TTC549 (cell line): ENCODE measurements at regions not wholly inside any gene's neighbourhood (a gene's known extent, or its start where the extent isn't known, plus 50 kb on each side); places are given as distances from the start of the nearest gene placed in this dataset.

ENCODE experiments used
- FAIRE-seq: peaks from 2 replicates; lab custom pipeline; 2012; peaks lifted over from hg19 to GRCh38; lab: Jason Lieb, UNC

DNA sequence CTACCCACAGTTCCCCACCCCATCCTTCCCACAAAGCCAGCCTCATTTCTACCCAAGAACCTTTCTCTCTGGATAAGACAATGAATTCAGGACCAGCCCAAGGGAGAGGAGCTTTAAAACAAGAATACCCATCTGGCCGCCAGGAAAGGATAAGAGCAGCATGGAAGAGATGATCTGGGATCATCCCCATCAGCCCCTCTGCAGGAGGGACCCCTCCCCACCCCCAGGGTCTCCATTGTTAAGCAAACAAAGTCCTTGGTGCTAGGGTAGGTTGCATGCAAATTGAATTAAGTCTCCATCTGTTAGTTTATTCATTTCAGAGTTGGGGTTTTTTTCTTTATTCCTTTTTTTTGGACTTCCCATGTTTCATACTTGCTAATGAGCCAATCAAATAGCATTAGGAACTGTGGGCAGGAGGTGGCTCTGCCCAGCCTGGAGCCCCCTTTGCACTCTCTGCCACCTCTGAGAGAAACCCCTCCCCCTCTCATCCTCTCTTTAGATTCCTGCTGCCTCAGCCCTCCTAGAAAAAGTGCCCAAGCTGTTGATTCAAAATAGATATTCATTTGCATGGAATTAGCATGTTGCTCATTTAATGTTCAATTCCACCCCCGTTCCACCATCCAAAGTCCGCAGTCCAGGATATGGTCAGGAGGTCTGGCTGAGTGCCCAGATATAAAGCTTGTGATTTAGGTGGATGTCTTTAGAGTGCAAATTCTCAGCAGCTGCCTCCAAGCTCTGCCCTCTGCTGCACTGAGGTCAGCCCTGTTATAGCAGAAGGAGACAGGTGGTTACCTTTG is 138.5 kb upstream of the NCAM1 start:
- no peak for FAIRE-seq

DNA sequence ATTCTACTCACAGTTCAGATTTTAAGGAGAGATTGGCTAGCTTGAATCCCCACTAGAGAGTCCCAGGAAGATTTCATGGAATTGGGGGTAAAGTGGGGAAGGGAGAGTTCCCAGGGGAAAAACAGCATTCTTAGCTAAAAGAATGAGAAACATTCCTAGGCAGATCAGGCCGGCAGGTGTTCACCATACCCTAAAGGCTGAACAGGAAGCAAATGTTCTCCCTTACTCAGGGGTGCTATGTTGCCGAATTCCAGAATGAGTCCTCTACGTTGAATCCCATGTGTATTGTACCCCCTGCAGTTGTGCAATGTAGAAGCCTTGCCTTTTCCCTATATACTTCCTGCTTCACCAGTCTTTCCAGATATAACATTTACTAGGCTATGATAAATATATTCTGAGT is 135.2 kb upstream of the NCAM1 start:
- no peak for FAIRE-seq

DNA sequence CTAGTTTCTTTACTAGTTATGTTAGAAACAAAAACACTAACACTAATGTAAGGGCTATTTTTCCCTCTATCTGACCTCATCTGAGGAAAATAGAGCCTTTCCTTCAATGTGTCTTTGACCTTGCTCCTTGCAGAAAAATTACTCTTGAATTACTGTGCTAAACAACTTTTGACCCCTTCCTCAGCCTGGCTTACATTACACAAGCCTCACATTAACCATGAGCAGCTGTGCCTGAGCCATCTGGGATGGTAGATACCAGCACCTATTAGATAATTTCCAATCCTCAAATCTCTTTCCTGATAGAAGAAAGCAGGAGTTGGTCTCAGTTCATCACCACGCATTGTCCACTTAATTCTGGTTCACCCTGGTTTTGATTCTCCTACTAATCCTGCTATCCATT is 134.4 kb upstream of the NCAM1 start:
- FAIRE-seq, result no peak

DNA sequence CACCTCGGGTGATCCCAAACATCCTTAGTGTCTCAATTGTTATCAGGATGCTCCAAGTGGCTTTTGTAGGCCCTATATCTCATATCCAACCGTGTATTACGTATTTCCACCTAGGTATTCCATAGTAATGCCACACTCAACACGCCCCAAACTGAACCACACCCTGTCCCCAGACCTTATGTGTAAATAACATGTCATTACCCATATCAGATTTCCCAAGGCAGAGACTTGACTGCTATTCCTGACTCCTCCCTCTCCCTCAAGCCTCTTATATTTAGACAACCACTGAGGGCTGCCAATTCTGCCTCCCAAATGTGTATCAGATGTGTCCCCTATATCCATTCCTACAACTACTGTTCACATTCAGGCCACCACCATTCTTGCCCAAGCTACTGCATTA is 132.8 kb upstream of the NCAM1 start:
- no peak for FAIRE-seq

DNA sequence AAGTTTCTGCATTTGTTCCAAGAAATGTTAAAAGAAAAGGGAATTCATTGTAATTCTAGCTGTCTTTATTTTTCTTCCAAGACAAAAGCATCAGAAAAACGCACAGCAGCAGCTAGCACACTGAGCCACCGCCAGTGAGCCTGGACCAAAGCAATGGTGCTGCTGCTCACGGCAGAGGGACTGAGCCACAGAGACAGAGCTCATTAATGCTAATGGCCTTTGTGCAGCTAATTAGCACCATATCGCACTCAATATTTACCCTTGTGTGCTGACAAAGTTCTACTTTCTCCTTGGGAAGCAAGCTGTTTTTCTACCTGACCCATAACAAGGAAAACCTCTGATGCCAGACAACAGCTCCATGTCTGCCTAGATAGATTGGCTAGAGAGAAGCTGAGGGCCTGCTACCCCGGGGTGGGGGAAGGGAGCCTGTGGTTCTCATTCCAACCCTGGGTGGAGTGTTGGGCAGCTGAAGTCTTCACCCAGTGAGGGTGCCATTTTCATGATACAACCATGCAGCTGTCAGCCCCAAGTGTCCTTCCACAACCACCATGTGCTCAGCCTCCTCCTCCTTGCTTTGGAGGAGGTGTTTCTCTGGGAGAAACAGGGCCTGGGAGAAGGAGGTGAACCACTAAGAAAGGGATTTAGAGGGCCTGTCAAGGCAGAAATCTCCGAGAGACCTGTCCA is 131.1 kb upstream of the NCAM1 start:
- FAIRE-seq, result no peak

DNA sequence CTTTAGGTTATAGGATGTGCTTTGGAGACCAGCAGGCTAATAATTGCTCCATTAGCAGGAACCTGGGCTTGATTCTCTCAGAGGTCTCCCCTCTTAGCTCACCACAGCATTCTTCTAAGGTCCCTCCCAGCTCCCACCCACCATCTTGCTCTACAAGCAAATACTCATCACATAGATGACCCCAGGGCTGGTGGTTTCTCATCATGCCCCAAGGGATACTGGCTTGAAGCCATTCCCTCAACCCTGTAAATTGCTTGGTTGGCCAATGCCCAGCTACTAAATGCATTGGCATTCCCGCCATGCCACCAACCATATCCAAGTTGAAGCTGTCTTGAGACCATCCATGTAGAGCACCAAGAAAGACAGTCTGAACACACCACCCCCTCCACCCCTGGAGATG is 130.2 kb upstream of the NCAM1 start:
- FAIRE-seq, result no peak

DNA sequence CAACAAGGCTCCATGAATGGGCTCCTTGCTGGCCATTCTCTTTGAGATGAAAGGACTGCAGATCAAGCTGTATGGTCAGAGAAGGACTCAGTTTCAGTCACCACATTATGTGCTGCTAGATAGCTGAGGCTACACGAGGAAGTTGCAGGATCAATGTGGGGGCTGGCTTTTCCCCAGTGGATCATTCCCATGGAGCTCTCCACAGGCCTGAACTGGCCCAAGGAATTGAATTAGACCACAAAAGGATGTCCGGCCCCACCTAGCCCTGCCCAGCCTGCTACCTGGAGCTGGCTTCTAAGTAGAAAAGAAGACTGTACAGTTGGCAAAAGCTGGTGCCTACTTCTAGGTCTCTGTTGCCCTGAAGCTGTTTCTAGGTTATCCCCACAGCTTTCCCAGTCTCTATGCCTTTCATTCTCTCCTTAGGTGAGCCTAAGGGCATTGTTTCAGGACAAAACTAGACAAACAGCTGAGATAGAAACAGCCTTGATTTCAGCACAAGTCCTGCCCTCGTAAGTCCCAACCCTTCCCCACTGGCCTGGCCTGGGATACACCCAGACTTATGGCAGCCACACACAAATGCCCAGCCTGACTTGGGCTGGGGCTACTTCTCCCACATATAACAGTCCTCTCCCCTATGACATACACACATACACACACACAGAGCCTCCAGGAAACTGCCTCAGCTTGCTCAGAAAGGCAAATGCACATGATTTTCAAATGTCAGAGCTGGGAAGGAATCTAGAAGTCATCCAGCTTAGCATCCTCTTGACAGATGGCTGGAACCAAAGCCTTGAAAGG is 129.1 kb upstream of the NCAM1 start:
- no peak for FAIRE-seq

DNA sequence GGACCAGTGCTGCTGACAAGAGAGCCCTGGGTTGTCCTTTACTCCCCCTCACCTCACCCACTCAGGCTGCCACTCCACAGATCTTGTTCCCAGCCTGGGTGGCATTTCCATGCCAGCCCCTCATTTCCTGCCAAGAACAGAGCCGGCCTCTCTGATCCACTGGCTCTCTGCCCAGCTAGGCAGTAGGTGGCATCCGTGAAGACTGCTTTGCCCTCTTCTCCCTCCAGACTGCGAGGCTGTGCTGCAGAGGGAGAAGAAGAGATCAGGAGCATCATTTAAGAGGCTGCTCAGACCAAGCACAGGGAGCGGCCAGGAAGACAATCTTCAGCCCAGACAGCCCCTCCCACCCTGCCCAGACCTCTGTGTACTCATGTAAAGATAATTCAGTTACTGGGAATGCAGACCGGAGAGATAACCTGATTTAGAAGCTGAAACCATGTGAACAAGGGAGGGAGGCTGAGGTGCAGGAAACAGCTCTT is 126.9 kb upstream of the NCAM1 start:
- FAIRE-seq, result no peak

DNA sequence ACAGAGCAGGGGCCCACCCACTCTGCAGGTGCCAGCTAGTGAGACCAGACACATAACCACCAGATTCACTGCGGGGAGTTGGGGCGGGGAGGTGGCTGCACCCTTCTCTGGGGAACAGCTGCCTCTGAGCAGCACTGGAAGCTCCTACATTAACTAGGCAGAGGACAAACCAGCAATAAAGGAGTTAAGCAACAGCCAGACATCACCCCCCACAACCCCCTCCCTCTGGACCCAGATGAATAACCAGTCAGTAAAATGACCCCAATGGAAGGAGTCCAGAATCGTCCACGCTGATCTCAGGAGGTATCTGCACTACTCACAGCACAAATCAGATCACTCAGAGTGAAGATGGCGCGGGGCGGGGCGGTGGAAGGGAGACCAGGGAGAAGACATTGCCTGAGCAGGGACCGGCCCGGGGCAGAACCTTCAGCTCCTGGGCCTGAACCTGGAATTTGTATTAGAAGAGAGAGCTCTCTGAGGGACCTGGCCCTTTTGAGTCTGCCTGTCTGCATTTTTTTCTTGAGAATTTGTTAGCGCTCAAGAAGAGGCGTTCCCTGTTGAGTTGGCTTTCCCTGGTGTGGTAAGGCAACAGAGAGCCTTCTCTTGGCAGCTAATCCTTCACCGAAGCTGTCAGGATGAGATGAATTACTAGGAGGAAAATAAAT is 125.5 kb upstream of the NCAM1 start:
- FAIRE-seq, result no peak

DNA sequence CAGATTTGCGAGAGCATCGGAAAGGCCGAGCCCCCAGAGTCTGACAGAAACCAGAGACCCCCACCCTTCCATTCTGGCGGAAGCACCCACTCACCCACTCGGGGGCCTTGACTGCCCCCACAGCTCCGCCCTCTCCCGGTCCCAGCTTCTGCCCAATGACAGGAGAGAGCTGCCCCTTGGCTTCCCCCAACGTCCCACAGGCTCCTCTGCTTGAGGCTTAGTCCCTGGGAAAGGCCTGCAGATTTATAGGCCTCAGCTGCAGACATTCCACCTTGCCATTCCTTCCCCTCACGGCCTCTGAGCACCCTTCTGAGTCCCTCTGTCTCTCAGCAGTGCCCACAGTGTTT is 125.0 kb upstream of the NCAM1 start:
- no peak for FAIRE-seq

DNA sequence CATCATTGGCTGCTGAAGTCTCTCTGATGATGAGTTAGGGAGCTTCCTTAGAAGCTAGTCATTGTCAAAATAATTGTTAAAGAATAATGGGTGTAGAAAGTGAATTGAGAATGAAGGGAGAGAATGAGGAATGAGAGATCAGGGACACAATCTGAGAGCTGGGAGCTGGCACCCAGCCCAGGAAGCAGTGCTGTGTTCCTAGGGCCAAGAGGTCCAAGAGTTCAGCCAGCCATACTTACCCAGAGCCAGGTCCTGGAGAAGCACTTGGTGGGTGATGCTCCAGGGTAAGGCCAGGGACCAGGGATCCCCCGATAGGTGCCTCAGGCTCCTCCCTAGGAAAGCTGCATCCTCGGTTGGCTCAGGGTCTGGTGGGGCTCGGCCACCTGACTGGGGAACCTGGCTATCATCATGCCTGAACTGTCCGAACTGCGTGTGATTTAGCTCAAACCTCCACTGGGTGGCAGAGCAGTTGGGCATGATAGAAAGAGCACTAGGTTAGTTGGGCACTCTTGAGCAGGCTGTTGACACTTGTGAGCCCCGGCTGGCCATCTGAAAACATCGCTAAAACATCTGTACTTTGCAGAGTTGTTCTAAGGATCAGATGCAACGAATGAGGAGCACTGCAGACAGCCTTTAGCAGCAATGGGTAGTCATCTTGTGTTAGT is 123.9 kb upstream of the NCAM1 start:
- FAIRE-seq, result no peak

DNA sequence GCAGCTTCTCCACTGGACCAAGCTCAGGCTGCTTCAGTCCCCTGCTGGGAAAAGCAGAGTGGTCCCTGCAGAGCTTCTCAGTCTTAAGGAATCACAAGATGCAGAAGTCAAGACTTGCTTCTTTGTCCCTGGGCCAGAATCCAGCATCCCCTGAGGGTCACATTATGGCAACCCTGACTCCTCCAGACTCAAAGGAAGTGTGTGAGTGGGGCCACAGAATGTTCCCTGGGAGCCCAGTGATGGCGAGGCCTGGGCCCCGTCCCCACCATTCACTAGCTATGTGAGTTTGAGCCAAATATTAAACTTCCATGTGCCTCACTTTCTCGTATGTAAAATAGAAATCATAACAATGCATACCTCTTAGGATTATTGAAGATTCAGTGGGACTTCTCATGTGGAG is 122.2 kb upstream of the NCAM1 start:
- FAIRE-seq, result no peak

DNA sequence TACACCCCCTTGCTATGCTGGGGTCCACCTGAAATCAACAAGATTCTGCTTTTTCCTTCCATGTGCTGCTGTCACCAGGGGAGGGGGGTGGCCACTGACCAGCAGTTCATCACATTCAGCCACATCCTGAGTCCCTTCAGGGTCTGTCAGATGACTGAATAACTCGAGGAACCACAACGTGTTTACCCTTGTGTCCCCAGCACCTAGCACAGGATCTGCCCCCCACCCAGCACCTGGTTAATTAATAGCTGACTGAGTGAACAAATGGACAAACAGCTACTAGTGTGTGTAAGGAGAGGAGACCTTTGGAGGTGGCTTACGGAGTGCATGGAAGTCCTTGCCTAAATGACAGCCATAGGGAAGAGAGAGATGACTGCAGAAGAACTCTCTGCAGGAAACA is 119.5 kb upstream of the NCAM1 start:
- no peak for FAIRE-seq

DNA sequence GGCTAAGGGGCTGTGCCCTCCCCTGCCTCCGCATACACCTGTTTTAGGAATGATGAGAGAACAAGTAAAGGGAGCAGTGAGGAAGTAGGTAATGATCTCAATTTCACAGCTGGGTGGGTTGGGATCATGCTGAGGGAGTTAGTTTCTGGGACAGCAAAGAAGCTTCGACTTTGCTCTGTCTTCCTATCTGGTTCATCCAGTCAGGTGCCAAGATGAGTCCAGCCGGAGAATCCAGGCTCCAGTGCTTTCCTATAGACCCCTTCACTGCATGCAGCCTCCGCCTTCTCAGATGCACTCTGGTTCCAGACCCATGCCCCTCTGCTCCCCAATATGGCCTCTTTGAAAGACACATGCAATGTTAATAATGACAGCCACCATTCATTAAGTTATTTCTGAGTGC is 119.1 kb upstream of the NCAM1 start:
- FAIRE-seq, result no peak

DNA sequence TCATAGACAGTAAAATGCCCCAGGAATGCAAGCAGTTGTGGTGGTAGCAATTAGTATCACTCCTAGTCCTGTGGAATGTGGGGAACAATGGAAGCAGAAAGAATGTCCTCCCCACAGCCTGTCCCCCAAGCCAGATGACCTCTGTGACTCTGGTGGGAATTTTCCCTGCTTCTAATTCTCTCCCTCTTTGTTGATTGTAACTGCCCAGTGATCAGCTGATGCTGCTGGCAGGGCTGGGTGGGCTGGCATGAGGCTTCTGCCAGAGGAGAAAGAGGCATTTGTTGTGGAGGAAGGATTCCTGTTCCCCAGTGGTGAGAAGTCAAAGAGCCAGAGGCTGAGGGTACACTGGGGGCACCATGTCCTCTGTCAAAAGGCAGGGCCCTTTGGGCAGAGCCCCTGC is 116.7 kb upstream of the NCAM1 start:
- FAIRE-seq, result no peak

DNA sequence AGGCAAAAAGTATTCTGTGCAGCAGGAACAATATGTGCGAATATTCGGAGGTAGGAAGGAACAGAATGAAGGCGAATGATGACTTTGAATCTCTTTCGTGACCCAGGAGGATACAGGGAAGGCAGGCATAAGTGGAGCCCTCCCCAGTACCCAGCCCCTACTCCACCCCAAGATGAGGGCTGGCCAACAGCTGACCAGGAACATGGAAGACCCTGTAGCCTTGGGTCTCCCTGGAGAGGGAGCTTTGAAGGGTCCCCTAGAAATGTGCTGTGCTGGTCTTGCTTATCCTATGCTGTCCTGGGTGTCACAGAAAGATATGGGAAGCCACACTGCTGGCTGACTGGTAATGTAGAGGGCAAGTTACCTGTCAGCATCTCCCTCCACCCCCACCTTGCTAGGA is 113.7 kb upstream of the NCAM1 start:
- FAIRE-seq, result no peak

DNA sequence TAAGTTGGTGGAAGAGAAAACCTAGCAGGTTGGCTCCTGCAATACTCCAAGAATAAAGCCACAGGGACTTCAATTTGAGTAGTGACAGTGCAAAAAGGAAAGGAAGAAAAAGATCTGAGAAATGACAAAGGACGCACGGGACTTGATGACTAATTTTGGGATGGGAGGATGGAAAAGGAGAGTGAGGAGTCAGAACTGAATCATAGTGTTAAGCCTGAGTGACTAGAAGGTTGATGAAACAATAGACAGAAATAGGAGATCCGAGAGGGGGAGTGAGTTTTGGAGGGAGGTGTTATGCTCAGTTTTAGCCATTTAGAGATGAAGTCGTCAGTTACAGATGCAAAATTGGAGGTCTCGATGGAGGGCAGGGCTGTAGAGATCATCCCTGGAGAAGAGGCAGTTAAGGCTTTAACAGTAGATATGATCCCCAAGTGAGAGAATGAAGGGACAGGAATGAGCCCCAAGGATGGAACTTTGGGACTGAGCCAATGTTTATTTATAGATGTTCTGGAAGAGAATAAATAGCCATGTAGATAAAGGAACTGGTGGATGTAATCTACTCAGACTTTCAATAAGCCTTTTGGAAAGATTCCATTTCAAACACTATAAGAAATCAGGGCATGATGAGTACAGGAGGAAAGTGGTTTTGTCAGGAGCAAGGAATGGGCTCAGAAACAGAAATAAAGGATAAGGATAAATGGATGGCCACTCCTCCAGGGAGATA is 108.9 kb upstream of the NCAM1 start:
- FAIRE-seq, result no peak

DNA sequence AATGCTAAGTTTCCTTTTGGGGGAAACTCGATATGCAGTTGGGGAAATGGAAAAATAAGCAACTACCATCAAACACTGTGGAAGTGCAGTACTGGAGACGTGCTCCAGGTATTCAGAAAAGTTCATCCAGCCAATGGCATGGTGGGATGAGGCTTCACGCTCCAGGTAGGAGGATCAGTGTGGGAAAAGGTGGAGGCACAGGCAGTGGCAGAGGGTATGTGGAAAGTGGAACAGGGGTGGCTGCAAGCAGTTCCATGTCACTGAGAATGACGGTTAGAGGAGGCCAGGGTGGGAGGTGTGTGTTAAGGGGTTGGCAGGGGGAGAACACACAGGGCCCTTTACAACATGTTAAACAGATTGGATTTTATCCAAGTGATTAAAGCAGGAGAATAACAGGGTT is 105.1 kb upstream of the NCAM1 start:
- no peak for FAIRE-seq

DNA sequence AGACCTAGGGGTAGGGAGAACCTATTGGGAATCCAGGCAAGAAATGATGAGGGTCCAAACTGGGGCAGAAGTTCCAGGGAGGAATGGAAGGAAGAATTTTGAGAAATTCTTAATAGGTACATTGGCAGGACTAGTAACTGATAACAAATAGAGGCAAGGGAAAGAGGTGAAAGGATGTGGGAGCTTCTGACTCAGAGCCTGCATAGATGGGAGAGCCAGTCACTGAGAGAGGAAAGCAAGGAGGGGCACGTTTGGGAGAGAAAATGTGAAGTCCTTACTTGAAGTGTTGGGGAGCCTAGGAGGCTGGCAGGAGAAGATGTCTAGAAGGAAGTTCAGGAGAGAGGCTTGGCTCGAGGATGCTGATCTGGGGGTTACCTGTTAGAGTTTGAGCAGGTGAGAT is 104.6 kb upstream of the NCAM1 start:
- no peak for FAIRE-seq

DNA sequence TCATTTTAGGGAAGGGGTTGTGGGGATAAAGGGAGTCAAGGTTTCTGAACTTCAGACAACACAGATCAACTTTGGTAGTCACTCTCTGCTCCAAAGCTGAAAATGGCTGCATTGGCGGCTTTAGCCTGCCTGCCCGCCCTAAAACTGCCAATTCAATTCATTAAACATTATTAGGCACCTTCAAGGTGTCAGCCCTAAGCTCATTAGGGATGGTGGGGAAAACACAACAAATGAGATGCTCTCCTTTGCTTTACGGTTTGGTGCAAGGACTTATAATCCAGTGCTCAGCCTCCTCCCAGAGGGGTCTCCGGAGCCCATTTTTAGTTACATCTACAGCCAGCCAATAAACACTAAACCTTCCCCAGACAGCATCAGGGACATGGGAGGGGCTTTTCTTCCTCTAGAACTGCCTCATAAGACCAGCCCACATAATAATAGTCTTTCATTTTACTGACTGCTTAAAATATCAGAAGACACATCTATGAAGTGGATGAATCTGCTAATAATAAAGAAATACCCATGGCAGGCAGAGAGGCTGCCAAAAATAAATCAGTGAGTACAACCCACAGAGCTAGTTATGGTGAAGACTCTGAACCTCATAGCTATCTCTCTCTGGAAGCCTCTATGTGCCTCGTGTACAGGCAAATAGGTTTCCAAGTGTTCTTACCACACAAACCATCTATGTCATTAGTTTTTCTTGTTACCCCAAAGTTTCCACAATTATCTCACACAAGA is 102.8 kb upstream of the NCAM1 start:
- no peak for FAIRE-seq

DNA sequence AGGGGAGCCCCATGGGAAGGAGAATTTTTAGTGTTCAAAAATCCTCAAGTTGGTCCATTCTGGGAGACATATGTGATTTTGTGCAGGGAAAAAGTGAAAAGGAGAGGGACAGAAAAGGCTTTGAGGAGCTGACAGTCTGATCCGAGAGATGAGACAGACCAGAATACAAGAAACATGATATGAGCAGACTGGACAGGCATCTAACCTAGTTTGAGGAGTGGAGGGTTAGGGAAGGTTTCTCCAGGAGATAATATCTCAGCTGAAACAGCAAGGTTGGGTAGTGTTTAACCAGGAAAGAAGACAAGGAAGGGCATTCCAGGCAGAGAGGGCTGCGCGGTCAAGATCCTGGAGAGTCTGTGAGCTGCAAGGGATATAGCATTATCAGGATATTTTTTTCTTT is 101.4 kb upstream of the NCAM1 start:
- FAIRE-seq, result no peak
